Panc1 (cell line): ENCODE measurements at regions not wholly inside any gene's neighbourhood (a gene's known extent, or its start where the extent isn't known, plus 50 kb on each side); places are given as distances from the start of the nearest gene placed in this dataset.
A peak's percentile ranks its signal among the peaks of the same experiment; 100 is the strongest.

Experiments used
- ATAC-seq: fragments of 200-7000 bp; cut with Tn5 transposase; 2 replicates; pipeline ENCODE4 v1.9.1; 2020; ENCODE audit warnings: mild to moderate bottlenecking, moderate library complexity
- BruUV-seq: library from RNA; stranded (reverse); fragments of 400-500 nt; replicated peaks from 2 replicates; lab custom pipeline; 2021; lab: Mats Ljungman, UMichigan
- CTCF ChIA-PET: fragments of 300-600 bp; sonication (Branson Sonifier 250); formaldehyde crosslinking; loops from one replicate; lab custom pipeline; 2022; ENCODE audit warnings: antibody characterized with exemption; lab: Charles Lee
- POLR2A ChIA-PET: fragments of 300-600 bp; sonication (Branson Sonifier 250); formaldehyde crosslinking; loops from one replicate; lab custom pipeline; 2022; ENCODE audit warnings: antibody characterized with exemption; lab: Charles Lee
- DNase-seq: peaks from one replicate; pipeline ENCODE4 v3.0.0-alpha.2; 2010; ENCODE audit warnings: low read depth, low spot score
- H3K27ac ChIP-seq: 2 replicates; pipeline ENCODE4 v1.5.1; 2011; ENCODE audit warnings: mild to moderate bottlenecking, low read length, inconsistent platforms
- H3K27me3 ChIP-seq: fragments of 200-500 bp; sonication (Bioruptor generic); 2 replicates; pipeline ENCODE4 v1.6.0; 2014; ENCODE audit warnings: low read length, inconsistent platforms; ENCODE audit not compliant: control insufficient read depth, insufficient read depth
- H3K36me3 ChIP-seq: fragments of 200-500 bp; sonication (Bioruptor generic); 2 replicates; pipeline ENCODE4 v1.5.1; 2014; ENCODE audit warnings: inconsistent platforms, mild to moderate bottlenecking, low read length, moderate library complexity; ENCODE audit not compliant: control insufficient read depth, insufficient read depth
- H3K4me1 ChIP-seq: 2 replicates; pipeline ENCODE4 v1.5.1; 2011; ENCODE audit warnings: inconsistent platforms, mild to moderate bottlenecking, low read length, moderate library complexity; ENCODE audit not compliant: control insufficient read depth, insufficient read depth
- H3K4me3 ChIP-seq, 2 experiments: 2 replicates each; pipeline ENCODE4 v1.5.1; 2011 to 2012; ENCODE audit warnings: low read depth in 2 of 2, low read length in 2 of 2, mild to moderate bottlenecking in 2 of 2, inconsistent platforms in 1 of 2, moderate library complexity in 1 of 2
- H3K9me3 ChIP-seq: fragments of 200-500 bp; sonication (Bioruptor generic); 2 replicates; pipeline ENCODE4 v1.5.1; 2014; ENCODE audit warnings: low read depth, mild to moderate bottlenecking, inconsistent platforms, low read length, moderate library complexity; ENCODE audit not compliant: control insufficient read depth, insufficient read depth
- POLR2AphosphoS5 ChIP-seq: IDR thresholded peaks from 2 replicates; pipeline ENCODE4 v1.6.1; 2012; ENCODE audit warnings: mild to moderate bottlenecking, low read depth, low read length, moderate library complexity
- TCF7L2 ChIP-seq: IDR thresholded peaks from 2 replicates; pipeline ENCODE4 v1.6.1; 2011; ENCODE audit warnings: mild to moderate bottlenecking, low read depth, low read length, inconsistent platforms
- in situ Hi-C: cut with HindIII; loops from 2 replicates; pipeline ENCODE4 v1.10.0; 2016; ENCODE audit warnings: low sequenced_read_pairs, low pct_unique_long_range_greater_than_20kb
- intact Hi-C: fragments of 100-400 bp; cut with micrococcal nuclease; formaldehyde crosslinking; loops from one replicate; pipeline ENCODE4 v1.10.0; 2022; ENCODE audit not compliant: unreplicated experiment
- TF ChIP-seq, protein P1 (sequence below): fragments of 450-650 bp; IDR thresholded peaks from 2 replicates; pipeline ENCODE4 v1.5.1; 2017; ENCODE audit warnings: mild to moderate bottlenecking
- TF ChIP-seq, protein P2 (sequence below), 2 experiments: IDR thresholded peaks; 2 replicates each; pipeline ENCODE4 v1.6.1; 2011 to 2012; ENCODE audit warnings: low read depth in 2 of 2, control low read depth in 1 of 2, low read length in 1 of 2, mild to moderate bottlenecking in 1 of 2, moderate library complexity in 1 of 2; ENCODE audit not compliant: insufficient read depth in 1 of 2

DNA sequence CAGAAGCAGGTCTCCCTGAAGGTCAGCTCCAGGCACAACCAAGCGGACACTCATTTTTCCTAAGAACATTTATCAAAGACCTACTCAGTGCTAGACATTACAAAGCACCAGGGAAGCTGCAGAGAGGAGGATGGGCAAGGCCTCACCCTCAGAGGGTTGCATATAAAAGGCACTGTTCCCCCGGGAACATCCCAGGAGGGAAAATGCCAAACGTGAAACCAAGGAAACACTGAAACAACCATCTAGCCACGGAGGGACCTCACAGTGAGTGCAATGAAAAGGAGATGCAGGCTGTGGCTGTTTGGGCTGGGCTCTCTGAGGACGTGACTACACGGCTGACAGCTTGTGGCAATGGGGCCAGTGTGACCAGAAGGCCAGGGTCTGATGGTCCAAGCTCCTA, 117.4 kb upstream of the VASH1 start:
- in situ Hi-C loops, result no loop called here
- no TSS peak for BruUV-seq
- no peak for TF ChIP-seq TCF7L2

DNA sequence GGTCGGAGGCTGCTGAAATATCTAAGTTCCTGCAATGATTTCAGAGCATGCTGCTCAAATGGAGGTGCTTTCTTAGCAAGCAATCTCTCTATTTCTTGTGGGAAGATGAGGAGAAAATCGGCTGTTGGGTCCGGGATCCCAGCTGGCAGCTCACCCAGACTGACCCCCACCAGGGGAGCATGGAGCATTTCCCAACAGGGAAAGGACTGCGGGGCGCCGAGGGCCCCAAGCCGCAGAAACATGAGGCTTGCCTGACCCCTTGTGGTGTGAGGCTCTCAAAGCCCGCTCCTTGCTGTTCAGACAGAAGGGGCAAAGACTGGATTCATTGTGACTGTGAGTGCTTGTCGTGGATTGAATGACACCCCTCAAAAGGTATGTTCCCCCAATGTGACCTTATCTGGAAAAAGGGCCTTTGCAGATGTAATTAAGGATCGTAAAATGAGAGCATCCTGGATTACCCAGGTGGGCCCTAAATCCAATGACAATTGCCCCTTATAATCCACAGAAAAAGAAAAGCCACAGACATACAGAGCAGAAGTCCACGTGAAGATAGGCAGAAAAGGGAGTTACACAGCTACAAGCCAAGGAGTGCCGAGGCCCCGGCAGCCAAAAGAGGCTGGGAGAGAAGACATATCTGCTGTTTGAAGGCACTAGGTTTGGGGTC, 116.3 kb upstream of the VASH1 start:
- no TSS peak for BruUV-seq
- peak; percentile 90 for ATAC-seq
- H3K9me3 ChIP-seq, result no peaks in the 10 kb centered on the region
- DNase-seq, result no peak
- no peaks in the 10 kb centered on the region for H3K36me3 ChIP-seq
- no peaks in the 10 kb centered on the region for H3K27me3 ChIP-seq
- H3K4me1 ChIP-seq, result no peaks in the 10 kb centered on the region
- no peak for TF ChIP-seq TCF7L2
- TF ChIP-seq, protein P1, sequence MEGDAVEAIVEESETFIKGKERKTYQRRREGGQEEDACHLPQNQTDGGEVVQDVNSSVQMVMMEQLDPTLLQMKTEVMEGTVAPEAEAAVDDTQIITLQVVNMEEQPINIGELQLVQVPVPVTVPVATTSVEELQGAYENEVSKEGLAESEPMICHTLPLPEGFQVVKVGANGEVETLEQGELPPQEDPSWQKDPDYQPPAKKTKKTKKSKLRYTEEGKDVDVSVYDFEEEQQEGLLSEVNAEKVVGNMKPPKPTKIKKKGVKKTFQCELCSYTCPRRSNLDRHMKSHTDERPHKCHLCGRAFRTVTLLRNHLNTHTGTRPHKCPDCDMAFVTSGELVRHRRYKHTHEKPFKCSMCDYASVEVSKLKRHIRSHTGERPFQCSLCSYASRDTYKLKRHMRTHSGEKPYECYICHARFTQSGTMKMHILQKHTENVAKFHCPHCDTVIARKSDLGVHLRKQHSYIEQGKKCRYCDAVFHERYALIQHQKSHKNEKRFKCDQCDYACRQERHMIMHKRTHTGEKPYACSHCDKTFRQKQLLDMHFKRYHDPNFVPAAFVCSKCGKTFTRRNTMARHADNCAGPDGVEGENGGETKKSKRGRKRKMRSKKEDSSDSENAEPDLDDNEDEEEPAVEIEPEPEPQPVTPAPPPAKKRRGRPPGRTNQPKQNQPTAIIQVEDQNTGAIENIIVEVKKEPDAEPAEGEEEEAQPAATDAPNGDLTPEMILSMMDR, result peak; percentile 76
- H3K27ac ChIP-seq, result no peak overlapping the region
- H3K4me3 ChIP-seq, result no peak overlapping the region
- CTCF ChIA-PET, result interaction anchor here (0.6 kb wide), 1 partner anchor 47 kb away, joined by 8 read pairs; no protein-coding TSS in a partner anchor
- intact Hi-C loops, result loop anchor here (5.0 to 10.0 kb wide), 3 partner anchors 133 to 593 kb away; no protein-coding TSS in a partner anchor
- in situ Hi-C loops, result no loop called here
- POLR2A ChIA-PET, result no interaction called here

More for the DNA sequence above, 117.4 kb upstream of the VASH1 start:
- POLR2A ChIA-PET, result no interaction called here
- Histone ChIP-seq H3K4me1 (no peaks in the 10 kb centered on the region), H3K9me3 (no peaks in the 10 kb centered on the region), H3K27ac (no peak overlapping the region), H3K27me3 (no peaks in the 10 kb centered on the region), H3K36me3 (no peaks in the 10 kb centered on the region), H3K4me3 (no peak overlapping the region)
- DNase-seq (no peak), ATAC-seq (no peak)
- CTCF ChIA-PET, result no interaction called here
- intact Hi-C loops, result loop anchor here (10.0 kb wide), 1 partner anchor 249 kb away; no protein-coding TSS in a partner anchor

DNA sequence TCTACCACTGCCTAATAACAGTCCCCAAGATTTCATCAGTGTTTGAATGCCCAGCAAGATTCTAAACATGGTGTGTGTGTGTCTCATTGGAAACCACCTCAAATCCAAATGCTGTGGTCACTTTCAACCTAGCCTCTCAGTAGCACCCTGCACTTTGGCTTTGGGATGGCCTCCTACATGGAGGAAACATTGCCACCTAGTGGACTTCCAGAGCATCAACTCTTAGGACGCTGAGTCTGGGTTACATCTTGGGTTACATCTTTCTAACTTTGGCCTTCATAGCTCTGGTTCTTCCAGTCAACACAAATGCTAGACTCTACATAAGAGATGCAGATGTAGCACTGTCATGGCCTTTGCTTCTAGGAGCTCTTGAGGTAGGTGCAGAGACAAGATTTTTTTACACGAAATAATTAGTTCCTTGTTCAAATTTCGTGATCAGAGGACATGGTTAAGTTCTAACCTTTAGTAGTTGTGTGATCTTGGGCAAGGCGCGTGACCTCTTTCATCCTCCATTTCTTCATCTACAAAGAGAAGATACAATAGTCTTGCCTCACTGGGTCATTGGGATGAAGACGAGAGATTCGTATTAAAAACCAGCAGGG, 113.5 kb upstream of the VASH1 start:
- POLR2A ChIA-PET, result no interaction called here
- CTCF ChIA-PET, result no interaction called here
- ATAC-seq (peak; percentile 74; the same call in 1 of the 2 replicates), DNase-seq (peak; percentile 50)
- Histone ChIP-seq H3K27me3 (no peaks in the 10 kb centered on the region; the same call in 1 of the 2 replicates), H3K4me1 (no peaks in the 10 kb centered on the region), H3K36me3 (no peaks in the 10 kb centered on the region), H3K9me3 (no peaks in the 10 kb centered on the region), H3K27ac (no peak overlapping the region), H3K4me3 (no peak overlapping the region)
- intact Hi-C loops (loop anchor here (5.0 to 10.0 kb wide), 3 partner anchors 135 to 595 kb away; no protein-coding TSS in a partner anchor), in situ Hi-C loops (no loop called here)
- no TSS peak for BruUV-seq
- TF ChIP-seq POLR2AphosphoS5, result no peak
- TF ChIP-seq, protein P1, result peak; percentile 83
- TF ChIP-seq, protein P2, sequence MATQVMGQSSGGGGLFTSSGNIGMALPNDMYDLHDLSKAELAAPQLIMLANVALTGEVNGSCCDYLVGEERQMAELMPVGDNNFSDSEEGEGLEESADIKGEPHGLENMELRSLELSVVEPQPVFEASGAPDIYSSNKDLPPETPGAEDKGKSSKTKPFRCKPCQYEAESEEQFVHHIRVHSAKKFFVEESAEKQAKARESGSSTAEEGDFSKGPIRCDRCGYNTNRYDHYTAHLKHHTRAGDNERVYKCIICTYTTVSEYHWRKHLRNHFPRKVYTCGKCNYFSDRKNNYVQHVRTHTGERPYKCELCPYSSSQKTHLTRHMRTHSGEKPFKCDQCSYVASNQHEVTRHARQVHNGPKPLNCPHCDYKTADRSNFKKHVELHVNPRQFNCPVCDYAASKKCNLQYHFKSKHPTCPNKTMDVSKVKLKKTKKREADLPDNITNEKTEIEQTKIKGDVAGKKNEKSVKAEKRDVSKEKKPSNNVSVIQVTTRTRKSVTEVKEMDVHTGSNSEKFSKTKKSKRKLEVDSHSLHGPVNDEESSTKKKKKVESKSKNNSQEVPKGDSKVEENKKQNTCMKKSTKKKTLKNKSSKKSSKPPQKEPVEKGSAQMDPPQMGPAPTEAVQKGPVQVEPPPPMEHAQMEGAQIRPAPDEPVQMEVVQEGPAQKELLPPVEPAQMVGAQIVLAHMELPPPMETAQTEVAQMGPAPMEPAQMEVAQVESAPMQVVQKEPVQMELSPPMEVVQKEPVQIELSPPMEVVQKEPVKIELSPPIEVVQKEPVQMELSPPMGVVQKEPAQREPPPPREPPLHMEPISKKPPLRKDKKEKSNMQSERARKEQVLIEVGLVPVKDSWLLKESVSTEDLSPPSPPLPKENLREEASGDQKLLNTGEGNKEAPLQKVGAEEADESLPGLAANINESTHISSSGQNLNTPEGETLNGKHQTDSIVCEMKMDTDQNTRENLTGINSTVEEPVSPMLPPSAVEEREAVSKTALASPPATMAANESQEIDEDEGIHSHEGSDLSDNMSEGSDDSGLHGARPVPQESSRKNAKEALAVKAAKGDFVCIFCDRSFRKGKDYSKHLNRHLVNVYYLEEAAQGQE (IDR thresholded peaks at IDR 0.05; ENCODE audit: insufficient read depth in 1 of 2, low read depth in 2 of 2, low read length in 1 of 2), result no peak
